HG03342 (cell line): ENCODE measurements at regions not wholly inside any gene's neighbourhood (a gene's known extent, or its start where the extent isn't known, plus 50 kb on each side); places are given as distances from the start of the nearest gene placed in this dataset.

Experiments used
- ATAC-seq: cut with Tn5 transposase; IDR thresholded peaks from one replicate; pipeline ENCODE4 v1.9.1; 2021; ENCODE audit warnings: mild to moderate bottlenecking, moderate library complexity; ENCODE audit not compliant: unreplicated experiment

DNA sequence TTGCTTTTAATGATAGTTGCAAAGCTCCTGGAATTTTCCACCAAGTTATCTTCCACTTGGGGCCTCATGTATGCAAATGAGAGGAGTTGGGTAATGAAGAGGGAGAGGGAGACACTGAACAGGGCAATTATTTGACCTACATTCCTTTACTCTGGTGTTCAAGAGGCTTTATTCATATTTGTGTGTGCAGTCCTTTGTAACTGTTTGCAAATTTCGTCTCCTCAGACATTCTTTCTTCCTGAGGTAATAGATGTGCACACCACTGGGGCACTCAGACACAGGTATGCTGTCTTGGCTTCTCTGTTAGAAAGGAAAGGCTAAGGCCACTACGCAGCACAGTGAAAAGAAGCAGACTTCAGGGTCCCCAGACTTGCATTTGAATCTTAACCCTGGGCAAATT is 189.7 kb upstream of the IL12A start:
- no peak for ATAC-seq

DNA sequence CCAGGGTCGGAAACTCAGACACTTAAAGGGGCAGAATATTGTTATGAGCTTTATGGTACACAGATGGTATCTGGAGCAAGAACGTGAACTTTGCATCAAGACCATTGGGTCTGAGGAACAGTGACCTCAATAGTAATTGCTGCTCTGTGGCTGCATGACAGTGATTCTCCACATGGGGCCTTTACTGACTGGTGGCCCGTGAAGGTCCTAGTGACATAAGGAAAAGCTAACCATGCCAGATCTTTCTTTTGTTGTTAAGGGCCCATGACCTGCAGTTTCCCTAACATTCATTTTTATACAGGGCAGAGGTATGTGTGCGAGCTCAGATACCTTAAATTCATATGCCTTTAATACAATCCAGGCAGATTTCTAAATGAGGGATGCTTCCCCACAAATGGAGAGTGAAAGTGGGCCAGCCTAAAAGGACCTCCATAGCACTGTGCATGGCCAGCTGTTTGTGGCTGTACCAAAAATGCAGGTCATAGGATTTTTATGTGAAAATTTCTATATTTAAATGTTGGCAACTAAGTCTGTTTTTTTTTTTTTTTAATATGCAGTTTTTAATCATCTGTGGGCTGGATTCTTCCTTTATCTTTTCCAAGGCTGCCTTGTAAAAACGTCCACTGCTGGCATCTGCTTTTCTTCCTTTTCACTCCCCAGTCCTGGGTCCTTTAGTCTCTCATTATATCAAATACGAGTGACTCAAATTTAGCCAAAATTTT is 188.0 kb upstream of the IL12A start:
- no peak for ATAC-seq

DNA sequence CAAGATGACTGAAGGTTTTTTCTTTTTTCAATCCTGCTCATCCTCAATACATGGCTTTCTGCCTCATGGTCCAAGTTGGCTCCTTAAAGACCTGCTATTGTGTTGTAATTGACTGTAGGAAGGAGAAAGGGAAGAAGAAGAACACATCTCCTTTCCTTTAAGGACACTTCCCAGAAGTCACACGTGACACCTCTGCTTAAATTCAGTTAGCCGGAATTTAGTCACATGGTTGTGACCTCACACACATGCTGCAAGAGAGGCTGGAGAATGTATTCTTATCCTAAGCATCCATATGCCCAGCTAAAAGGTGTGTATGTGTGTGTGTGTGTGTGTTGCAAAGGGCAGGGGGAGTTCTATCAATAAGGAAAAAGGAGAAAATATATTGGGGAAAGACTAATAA is 185.8 kb upstream of the IL12A start:
- no peak for ATAC-seq

DNA sequence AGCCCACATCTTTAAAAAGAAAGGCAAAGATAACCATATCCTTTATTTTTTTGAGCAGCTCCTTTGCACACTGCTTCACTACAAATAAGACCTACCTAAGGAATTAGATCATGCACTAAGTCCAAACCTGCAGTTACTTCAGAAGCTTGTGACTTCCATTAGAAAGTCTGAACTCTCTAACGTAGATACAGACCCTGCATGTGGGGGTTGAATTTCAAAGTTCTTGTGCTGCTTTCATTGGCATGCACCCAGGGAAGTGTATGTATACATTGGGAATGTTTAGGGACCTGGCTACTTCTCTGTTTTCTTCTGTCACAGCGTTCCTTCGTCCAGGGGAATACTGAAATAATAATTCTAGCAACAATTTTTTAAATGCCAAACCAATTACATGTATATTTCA is 185.2 kb upstream of the IL12A start:
- ATAC-seq, result no peak

GRCh38 chr3:159804726-159805410 is 183.8 kb upstream of the IL12A start:
- peak; percentile 97 for ATAC-seq

GRCh38 chr3:159805411-159805772 is 183.2 kb upstream of the IL12A start:
- peak; percentile 19 for ATAC-seq

DNA sequence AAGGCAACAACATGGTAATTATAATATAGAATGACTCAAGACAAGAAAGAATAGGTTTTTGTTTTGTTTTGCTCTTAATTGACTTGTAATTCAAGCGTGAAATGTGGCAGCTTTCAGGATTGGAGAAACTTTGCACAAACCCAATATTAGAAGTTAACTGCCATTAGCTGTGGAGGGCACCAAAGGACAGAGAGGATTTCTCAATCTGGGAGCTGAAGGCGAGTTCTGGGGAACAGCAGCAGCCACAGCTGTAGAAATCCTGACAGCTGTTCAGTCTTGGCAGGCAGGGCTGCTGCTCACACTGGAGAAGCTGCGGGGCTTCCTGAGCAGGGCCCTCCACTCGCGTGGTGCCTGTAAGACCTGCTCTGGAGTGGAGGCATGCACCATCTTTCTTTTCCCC is 182.2 kb upstream of the IL12A start:
- no peak for ATAC-seq

GRCh38 chr3:159807137-159808040 is 181.2 kb upstream of the IL12A start:
- ATAC-seq, result no peak

GRCh38 chr3:159813822-159814531 is 174.7 kb upstream of the IL12A start:
- ATAC-seq, result no peak

DNA sequence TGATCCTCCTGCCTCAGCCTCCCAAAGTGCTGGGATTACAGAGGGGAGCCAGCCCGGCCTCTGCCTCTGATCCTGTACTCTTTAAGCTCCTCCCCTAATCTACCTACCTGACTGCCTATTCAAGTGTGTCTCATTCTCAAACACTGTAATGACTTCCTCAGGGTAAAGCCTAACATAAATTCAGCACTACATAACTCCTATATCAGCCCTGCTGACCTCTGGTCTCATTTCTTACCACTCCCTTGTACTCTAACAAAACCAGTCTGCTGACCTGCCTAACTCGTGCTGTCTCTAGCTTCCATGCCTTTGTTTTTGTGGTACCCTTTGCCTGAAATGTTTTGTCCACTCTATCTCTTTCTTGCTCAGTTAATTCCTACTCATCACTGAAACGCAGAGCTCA is 172.1 kb upstream of the IL12A start:
- no peak for ATAC-seq

GRCh38 chr3:159817126-159817525 is 171.5 kb upstream of the IL12A start:
- no peak for ATAC-seq

- ATAC-seq, result no peak
Measured at GRCh38 chr3:159817571-159817970, 171.1 kb upstream of the IL12A start.

GRCh38 chr3:159818399-159818798 is 170.2 kb upstream of the IL12A start:
- ATAC-seq, result no peak

GRCh38 chr3:159818997-159819500 is 169.6 kb upstream of the IL12A start:
- ATAC-seq, result no peak

DNA sequence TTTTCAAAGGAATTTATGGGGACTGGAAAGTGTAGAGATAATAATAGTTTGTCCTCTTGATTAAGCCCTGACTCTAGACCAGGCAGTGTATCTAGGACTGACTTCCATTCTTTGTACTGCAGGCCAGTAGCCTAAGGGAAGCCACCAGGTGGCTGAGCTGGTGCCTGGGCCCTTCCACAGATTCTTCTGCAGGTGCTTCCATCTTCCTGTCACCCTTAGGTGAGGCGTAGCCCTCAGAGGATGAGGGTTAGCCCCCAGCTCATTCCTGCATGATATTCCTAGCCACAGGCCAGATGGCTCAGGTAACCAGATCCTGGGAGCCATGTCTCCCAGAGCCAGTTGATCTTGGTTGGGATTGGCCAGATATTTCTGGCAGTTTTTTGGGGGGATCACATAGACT is 169.0 kb upstream of the IL12A start:
- no peak for ATAC-seq

- no peak for ATAC-seq
Measured at GRCh38 chr3:159821110-159821509, 167.5 kb upstream of the IL12A start.

DNA sequence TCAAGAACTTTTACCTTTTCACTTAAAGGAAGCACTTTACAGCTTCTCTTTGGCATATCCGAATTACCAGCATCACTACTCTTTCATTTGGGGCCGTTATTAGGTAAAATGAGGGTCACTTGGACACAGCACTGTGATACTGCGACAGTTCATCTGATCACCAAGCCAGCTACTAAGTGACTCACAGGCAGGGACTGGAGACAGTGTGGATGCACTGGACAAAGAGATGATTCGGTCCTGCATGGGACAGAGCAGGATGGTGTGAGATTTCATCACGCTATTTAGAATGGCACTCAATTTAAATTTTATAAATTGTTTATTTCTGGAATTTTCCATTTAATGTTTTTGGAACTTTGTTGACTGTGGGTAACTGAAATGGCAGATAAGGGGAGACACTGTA is 166.9 kb upstream of the IL12A start:
- ATAC-seq, result no peak

GRCh38 chr3:159823780-159824179 is 164.9 kb upstream of the IL12A start:
- no peak for ATAC-seq

- ATAC-seq, result no peak
Measured at GRCh38 chr3:159824333-159824732, 164.3 kb upstream of the IL12A start.

DNA sequence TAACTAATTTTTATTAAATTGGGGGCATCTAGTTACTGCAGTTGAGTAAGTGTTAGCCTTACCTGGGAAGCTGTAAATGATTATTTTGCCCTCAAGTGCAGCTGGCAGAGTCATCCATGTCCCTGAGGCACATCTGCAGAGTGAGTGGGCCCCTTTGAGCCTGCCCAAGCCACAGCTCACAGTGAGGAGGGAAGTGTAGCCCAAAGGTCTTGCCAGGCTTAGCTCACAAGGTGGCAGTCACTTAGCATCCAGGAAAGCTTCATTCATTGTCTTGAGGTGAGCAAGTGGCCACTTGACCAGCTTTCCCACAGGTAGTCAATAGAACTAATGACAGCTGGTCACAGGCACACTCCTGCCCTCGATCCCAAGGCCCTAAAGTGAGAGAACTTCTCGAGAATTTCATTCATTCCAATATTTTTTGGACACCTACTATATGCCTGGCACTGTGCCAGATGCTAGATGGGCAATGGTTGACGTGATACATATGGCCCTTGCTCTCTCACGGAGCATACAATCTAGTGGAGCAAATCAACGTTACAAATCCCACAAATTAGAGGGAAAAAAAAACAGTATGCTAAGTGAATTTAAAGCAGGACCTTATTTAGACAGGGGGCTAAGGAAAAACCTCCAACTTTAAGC is 163.3 kb upstream of the IL12A start:
- no peak for ATAC-seq
